ENCODE measurements at regions not wholly inside any gene's neighbourhood (a gene's known extent, or its start where the extent isn't known, plus 50 kb on each side); places are given as distances from the start of the nearest gene placed in this dataset.

GRCh38 chr6:21750575-21750974 lies 157.0 kb downstream of the SOX4 start:
- Histone ChIP-seq H3K4me3 (ENCODE audit: low read depth, low read length, poor library complexity, severe bottlenecking) (no peak overlapping the region), H2AFZ (ENCODE audit: low read length) (no peak overlapping the region), H3K9me3 (ENCODE audit: low read length) (no peaks in the 10 kb centered on the region), H3K4me2 (ENCODE audit: low read length) (no peak overlapping the region), H3K79me2 (ENCODE audit: insufficient read depth, low read depth, low read length) (no peaks in the 10 kb centered on the region), H4K20me1 (ENCODE audit: insufficient read depth, low read length) (no peaks in the 10 kb centered on the region), H3K4me1 (ENCODE audit: insufficient read depth, low read length, poor library complexity, severe bottlenecking) (no peaks in the 10 kb centered on the region), H3K36me3 (ENCODE audit: insufficient read depth, low read length) (no peaks in the 10 kb centered on the region), H3K9me2 (ENCODE audit: insufficient read depth, low read length) (no peaks in the 10 kb centered on the region), H3K27ac (ENCODE audit: low read depth, low read length, poor library complexity, severe bottlenecking) (no peak overlapping the region)
- TF ChIP-seq EZH2phosphoT487 (IDR thresholded peaks at IDR 0.05; ENCODE audit: borderline replicate concordance, low read depth, low read length): no peak
- TF ChIP-seq CTCF (conservative IDR thresholded peaks at IDR 0.05; ENCODE audit: low read length): no peak
- POLR2A ChIA-PET: interaction anchor here (0.7 to 1.3 kb wide), 2 partner anchors 9 to 11 kb away, joined by 3 to 6 read pairs; no protein-coding TSS in a partner anchor
- CTCF ChIA-PET (ENCODE audit: unreplicated experiment): no interaction called here
- BruUV-seq (replicated peaks): no TSS peak
- DNase-seq (ENCODE audit: low spot score): no peak
- intact Hi-C loops (cut with micrococcal nuclease; ENCODE audit: unreplicated experiment): no loop called here

GRCh38 chr6:21751608-21752007 lies 158.1 kb downstream of the SOX4 start:
- BruUV-seq (replicated peaks): no TSS peak
- no peak for TF ChIP-seq EZH2phosphoT487 (IDR thresholded peaks at IDR 0.05; ENCODE audit: borderline replicate concordance, low read depth, low read length)
- no peak for TF ChIP-seq CTCF (conservative IDR thresholded peaks at IDR 0.05; ENCODE audit: low read length)
- no peak overlapping the region for H3K4me2 ChIP-seq (ENCODE audit: low read length)
- intact Hi-C loops (cut with micrococcal nuclease; ENCODE audit: unreplicated experiment): no loop called here
- H2AFZ ChIP-seq (ENCODE audit: low read length): no peak overlapping the region
- H3K36me3 ChIP-seq (ENCODE audit: insufficient read depth, low read length): no peaks in the 10 kb centered on the region
- no peaks in the 10 kb centered on the region for H3K79me2 ChIP-seq (ENCODE audit: insufficient read depth, low read depth, low read length)
- no peak for DNase-seq (ENCODE audit: low spot score)
- CTCF ChIA-PET (ENCODE audit: unreplicated experiment): no interaction called here
- no peak overlapping the region for H3K27ac ChIP-seq (ENCODE audit: low read depth, low read length, poor library complexity, severe bottlenecking)
- POLR2A ChIA-PET: interaction anchor here (0.8 kb wide), 1 partner anchor 10 kb away, joined by 3 read pairs; no protein-coding TSS in a partner anchor
- H4K20me1 ChIP-seq (ENCODE audit: insufficient read depth, low read length): no peaks in the 10 kb centered on the region
- no peaks in the 10 kb centered on the region for H3K9me2 ChIP-seq (ENCODE audit: insufficient read depth, low read length)
- H3K9me3 ChIP-seq (ENCODE audit: low read length): no peaks in the 10 kb centered on the region
- no peak overlapping the region for H3K4me3 ChIP-seq (ENCODE audit: low read depth, low read length, poor library complexity, severe bottlenecking)
- no peaks in the 10 kb centered on the region for H3K4me1 ChIP-seq (ENCODE audit: insufficient read depth, low read length, poor library complexity, severe bottlenecking)

- BruUV-seq (replicated peaks): no TSS peak
- H3K9me3 ChIP-seq (ENCODE audit: low read length): no peaks in the 10 kb centered on the region
- no peak overlapping the region for H2AFZ ChIP-seq (ENCODE audit: low read length)
- POLR2A ChIA-PET: no interaction called here
- H3K36me3 ChIP-seq (ENCODE audit: insufficient read depth, low read length): no peaks in the 10 kb centered on the region
- no peak overlapping the region for H3K4me2 ChIP-seq (ENCODE audit: low read length)
- H3K79me2 ChIP-seq (ENCODE audit: insufficient read depth, low read depth, low read length): no peaks in the 10 kb centered on the region
- no peak overlapping the region for H3K27ac ChIP-seq (ENCODE audit: low read depth, low read length, poor library complexity, severe bottlenecking)
- CTCF ChIA-PET (ENCODE audit: unreplicated experiment): no interaction called here
- H3K4me1 ChIP-seq (ENCODE audit: insufficient read depth, low read length, poor library complexity, severe bottlenecking): no peaks in the 10 kb centered on the region
- no peak overlapping the region for H3K4me3 ChIP-seq (ENCODE audit: low read depth, low read length, poor library complexity, severe bottlenecking)
- intact Hi-C loops (cut with micrococcal nuclease; ENCODE audit: unreplicated experiment): no loop called here
- no peaks in the 10 kb centered on the region for H3K9me2 ChIP-seq (ENCODE audit: insufficient read depth, low read length)
- TF ChIP-seq EZH2phosphoT487 (IDR thresholded peaks at IDR 0.05; ENCODE audit: borderline replicate concordance, low read depth, low read length): no peak
- TF ChIP-seq CTCF (conservative IDR thresholded peaks at IDR 0.05; ENCODE audit: low read length): no peak
- DNase-seq (ENCODE audit: low spot score): no peak
- H4K20me1 ChIP-seq (ENCODE audit: insufficient read depth, low read length): no peaks in the 10 kb centered on the region
Measured at GRCh38 chr6:21752054-21752811, 158.7 kb downstream of the SOX4 start.
